Mesenchymal stem cell (in vitro differentiated cells and primary cell): ENCODE measurements at regions not wholly inside any gene's neighbourhood (a gene's known extent, or its start where the extent isn't known, plus 50 kb on each side); places are given as distances from the start of the nearest gene placed in this dataset.

Experiments
- DNase-seq: peaks from one replicate; pipeline ENCODE4 v3.0.0-alpha.2; 2013
- H2AFZ ChIP-seq: one replicate; pipeline ENCODE4 v1.6.1; 2013; ENCODE audit warnings: low read depth, mild to moderate bottlenecking, control low read depth, inconsistent platforms, low read length, moderate library complexity
- H2AK5ac ChIP-seq: 2 replicates; pipeline ENCODE4 v1.6.1; 2013; ENCODE audit warnings: low read length, moderate library complexity, mild to moderate bottlenecking, inconsistent platforms; ENCODE audit not compliant: severe bottlenecking
- H2BK120ac ChIP-seq: one replicate; pipeline ENCODE4 v1.6.1; 2013; ENCODE audit warnings: low read depth, mild to moderate bottlenecking, inconsistent platforms, low read length, moderate library complexity
- H2BK12ac ChIP-seq, 2 experiments: one replicate each; pipeline ENCODE4 v1.6.1; 2013; ENCODE audit warnings: inconsistent platforms in 2 of 2, low read length in 2 of 2, mild to moderate bottlenecking in 2 of 2, moderate library complexity in 2 of 2, control low read depth in 1 of 2
- H2BK15ac ChIP-seq: one replicate; pipeline ENCODE4 v1.6.1; 2013; ENCODE audit warnings: mild to moderate bottlenecking, low read depth, inconsistent platforms; ENCODE audit not compliant: poor library complexity, severe bottlenecking
- H2BK5ac ChIP-seq: 2 replicates; pipeline ENCODE4 v1.6.1; 2013; ENCODE audit warnings: low read depth, mild to moderate bottlenecking, low read length, control low read depth, inconsistent platforms; ENCODE audit not compliant: poor library complexity, severe bottlenecking
- H3K14ac ChIP-seq, 2 experiments: one replicate each; pipeline ENCODE4 v1.6.1; 2013; ENCODE audit warnings: inconsistent platforms in 2 of 2, low read length in 2 of 2, control low read depth in 1 of 2, mild to moderate bottlenecking in 1 of 2, moderate library complexity in 1 of 2
- H3K18ac ChIP-seq, 2 experiments: one replicate each; pipeline ENCODE4 v1.6.1; 2013; ENCODE audit warnings: inconsistent platforms in 2 of 2, low read length in 2 of 2, control low read depth in 1 of 2, low read depth in 1 of 2, mild to moderate bottlenecking in 1 of 2
- H3K23ac ChIP-seq, 2 experiments: one replicate each; pipeline ENCODE4 v1.6.1; 2013; ENCODE audit warnings: inconsistent platforms in 2 of 2, low read length in 2 of 2, mild to moderate bottlenecking in 2 of 2, moderate library complexity in 2 of 2, control low read depth in 1 of 2
- H3K27ac ChIP-seq: 2 replicates; pipeline ENCODE4 v1.5.1; 2013; ENCODE audit warnings: mild to moderate bottlenecking, moderate library complexity, low read length, control low read depth, inconsistent platforms; ENCODE audit not compliant: poor library complexity, severe bottlenecking
- H3K27me3 ChIP-seq, 2 experiments: 2 replicates each; pipeline versions ENCODE4 v1.6.1 to v1.7.0; 2013; ENCODE audit warnings: low read length in 2 of 2, mild to moderate bottlenecking in 2 of 2, moderate library complexity in 2 of 2, control low read depth in 1 of 2, inconsistent platforms in 1 of 2; ENCODE audit not compliant: control insufficient read depth in 1 of 2, insufficient read depth in 1 of 2
- H3K36me3 ChIP-seq, 2 experiments: 2 replicates each; pipeline versions ENCODE4 v1.6.1 to v1.7.0; 2013; ENCODE audit warnings: low read length in 2 of 2, control low read depth in 1 of 2, inconsistent platforms in 1 of 2, low read depth in 1 of 2, mild to moderate bottlenecking in 1 of 2; ENCODE audit not compliant: insufficient read depth in 2 of 2, control insufficient read depth in 1 of 2
- H3K4ac ChIP-seq, 2 experiments: one replicate each; pipeline ENCODE4 v1.6.1; 2013; ENCODE audit warnings: inconsistent platforms in 2 of 2, low read length in 2 of 2, mild to moderate bottlenecking in 2 of 2, moderate library complexity in 2 of 2, control low read depth in 1 of 2, low read depth in 1 of 2
- H3K4me1 ChIP-seq: 2 replicates; pipeline ENCODE4 v1.6.1; 2013; ENCODE audit warnings: low read depth, low read length, control low read depth; ENCODE audit not compliant: control insufficient read depth, insufficient read depth
- H3K4me2 ChIP-seq: 2 replicates; pipeline ENCODE4 v1.6.1; 2013; ENCODE audit warnings: low read length, mild to moderate bottlenecking, inconsistent platforms; ENCODE audit not compliant: poor library complexity, severe bottlenecking
- H3K4me3 ChIP-seq, 2 experiments: 2 replicates each; pipeline versions ENCODE4 v1.5.1 to v1.7.0; 2013; ENCODE audit warnings: low read length in 2 of 2, mild to moderate bottlenecking in 2 of 2, control low read depth in 1 of 2, low read depth in 1 of 2; ENCODE audit not compliant: insufficient read depth in 1 of 2
- H3K79me1 ChIP-seq: replicated peaks from 2 replicates; pipeline ENCODE4 v1.6.1; 2013; ENCODE audit warnings: mild to moderate bottlenecking, control low read depth, low read length, inconsistent platforms; ENCODE audit not compliant: poor library complexity, severe bottlenecking
- H3K9ac ChIP-seq: 2 replicates; pipeline ENCODE4 v1.7.0; 2013; ENCODE audit warnings: mild to moderate bottlenecking, low read length, moderate library complexity
- H3K9me3 ChIP-seq: 2 replicates; pipeline ENCODE4 v1.7.0; 2013; ENCODE audit warnings: mild to moderate bottlenecking, low read length; ENCODE audit not compliant: control insufficient read depth
- H4K8ac ChIP-seq: one replicate; pipeline ENCODE4 v1.6.1; 2013; ENCODE audit warnings: inconsistent platforms, mild to moderate bottlenecking, low read length, moderate library complexity
- H4K91ac ChIP-seq: one replicate; pipeline ENCODE4 v1.6.1; 2013; ENCODE audit warnings: mild to moderate bottlenecking, low read length, inconsistent platforms
- WGBS: methylation state at CpG from one replicate; pipeline ENCODE4 v1.1.7; 2013; ENCODE audit warnings: mixed read lengths; 5-methylcytosine and 5-hydroxymethylcytosine counted together

- no peaks in the 10 kb centered on the region for H3K4me1 ChIP-seq
- no peak overlapping the region for H3K23ac ChIP-seq
- peaks cover 0 to 13% of the 10 kb centered on the region in 2 experiments for H3K27me3 ChIP-seq
- no peak overlapping the region for H3K27ac ChIP-seq
- no peaks in the 10 kb centered on the region for H3K9me3 ChIP-seq
- no peak overlapping the region for H2BK12ac ChIP-seq
- H2BK120ac ChIP-seq: no peak overlapping the region
- H2AFZ ChIP-seq: no peak overlapping the region
- no peak overlapping the region for H3K4ac ChIP-seq
- no peak overlapping the region for H2BK5ac ChIP-seq
- no peaks in the 10 kb centered on the region for H3K36me3 ChIP-seq
- H2BK15ac ChIP-seq: no peak overlapping the region
- no peak for DNase-seq
- H3K14ac ChIP-seq: no peak overlapping the region
- no peak overlapping the region for H4K8ac ChIP-seq
- no peaks in the 10 kb centered on the region for H3K79me1 ChIP-seq
- no peak overlapping the region for H3K4me3 ChIP-seq
- H2AK5ac ChIP-seq: no peak overlapping the region
- no peak overlapping the region for H3K4me2 ChIP-seq
- no peak overlapping the region for H4K91ac ChIP-seq
- no peak overlapping the region for H3K9ac ChIP-seq
- 100% methylated on average over 1 of the region's 2 CpGs for WGBS
- no peak overlapping the region for H3K18ac ChIP-seq
These were observed 113.9 kb downstream of the AASDH start for GRCh38 chr4:56273391-56273790.

GRCh38 chr4:56272927-56273326 is 114.4 kb downstream of the AASDH start:
- Histone ChIP-seq H3K9me3 (no peaks in the 10 kb centered on the region), H3K18ac (no peak overlapping the region)
- no peak for DNase-seq

GRCh38 chr4:56272003-56272402 is 115.3 kb downstream of the AASDH start:
- DNase-seq: no peak
- no peak overlapping the region for H3K9ac ChIP-seq
- no peak overlapping the region for H3K4me3 ChIP-seq
- no peaks in the 10 kb centered on the region for H3K4me1 ChIP-seq
- H4K91ac ChIP-seq: no peak overlapping the region
- H2AFZ ChIP-seq: no peak overlapping the region
- no peak overlapping the region for H2AK5ac ChIP-seq
- H3K23ac ChIP-seq: no peak overlapping the region
- peaks cover 0 to 13% of the 10 kb centered on the region in 2 experiments for H3K27me3 ChIP-seq
- H3K4me2 ChIP-seq: no peak overlapping the region
- H4K8ac ChIP-seq: no peak overlapping the region
- H3K27ac ChIP-seq: no peak overlapping the region
- H3K36me3 ChIP-seq: no peaks in the 10 kb centered on the region
- H3K9me3 ChIP-seq: no peaks in the 10 kb centered on the region
- no peak overlapping the region for H2BK5ac ChIP-seq
- H2BK12ac ChIP-seq: no peak overlapping the region
- H3K79me1 ChIP-seq: no peaks in the 10 kb centered on the region
- H2BK120ac ChIP-seq: no peak overlapping the region
- no peak overlapping the region for H3K4ac ChIP-seq
- WGBS: 97% methylated on average over 11 of the region's 11 CpGs
- H3K14ac ChIP-seq: no peak overlapping the region
- H2BK15ac ChIP-seq: no peak overlapping the region
- H3K18ac ChIP-seq: no peak overlapping the region

More at GRCh38 chr4:56272927-56273326, 114.4 kb downstream of the AASDH start:
- Histone ChIP-seq H2AK5ac (no peak overlapping the region), H2BK12ac (no peak overlapping the region), H3K36me3 (no peaks in the 10 kb centered on the region), H2BK120ac (no peak overlapping the region), H3K4me2 (no peak overlapping the region), H3K4ac (no peak overlapping the region), H2AFZ (no peak overlapping the region), H3K79me1 (no peaks in the 10 kb centered on the region), H2BK15ac (no peak overlapping the region), H2BK5ac (no peak overlapping the region), H3K4me3 (no peak overlapping the region), H4K8ac (no peak overlapping the region), H3K27ac (no peak overlapping the region), H3K4me1 (no peaks in the 10 kb centered on the region), H3K23ac (no peak overlapping the region), H3K27me3 (peaks cover 0 to 13% of the 10 kb centered on the region in 2 experiments), H4K91ac (no peak overlapping the region), H3K9ac (no peak overlapping the region), H3K14ac (no peak overlapping the region)
- WGBS: 89% methylated on average over 2 of the region's 2 CpGs

- H3K79me1 ChIP-seq: no peaks in the 10 kb centered on the region
- H3K27me3 ChIP-seq: peaks cover 0 to 13% of the 10 kb centered on the region in 2 experiments
- H3K4ac ChIP-seq: no peak overlapping the region
- H2BK5ac ChIP-seq: no peak overlapping the region
- no peaks in the 10 kb centered on the region for H3K9me3 ChIP-seq
- no peak overlapping the region for H3K23ac ChIP-seq
- 97% methylated on average over 1 of the region's 2 CpGs for WGBS
- H3K36me3 ChIP-seq: no peaks in the 10 kb centered on the region
- no peak for DNase-seq
- H3K27ac ChIP-seq: no peak overlapping the region
- H4K8ac ChIP-seq: no peak overlapping the region
- H3K18ac ChIP-seq: no peak overlapping the region
- no peak overlapping the region for H3K4me2 ChIP-seq
- no peak overlapping the region for H3K14ac ChIP-seq
- no peak overlapping the region for H4K91ac ChIP-seq
- no peak overlapping the region for H3K4me3 ChIP-seq
- H2BK12ac ChIP-seq: no peak overlapping the region
- H3K4me1 ChIP-seq: no peaks in the 10 kb centered on the region
- H2AFZ ChIP-seq: no peak overlapping the region
- H2AK5ac ChIP-seq: no peak overlapping the region
- no peak overlapping the region for H2BK120ac ChIP-seq
- no peak overlapping the region for H2BK15ac ChIP-seq
- no peak overlapping the region for H3K9ac ChIP-seq
These were observed 116.2 kb downstream of the AASDH start for GRCh38 chr4:56271131-56271530.
